ENCODE measurements at regions not wholly inside any gene's neighbourhood (a gene's known extent, or its start where the extent isn't known, plus 50 kb on each side); places are given as distances from the start of the nearest gene placed in this dataset.
A peak's percentile ranks its signal among the peaks of the same experiment; 100 is the strongest.
"Not testable (repeated sequence)": the region's sequence is repeated elsewhere in the genome, so short reads cannot be mapped to it uniquely, and the experiment has no call there.

DNA sequence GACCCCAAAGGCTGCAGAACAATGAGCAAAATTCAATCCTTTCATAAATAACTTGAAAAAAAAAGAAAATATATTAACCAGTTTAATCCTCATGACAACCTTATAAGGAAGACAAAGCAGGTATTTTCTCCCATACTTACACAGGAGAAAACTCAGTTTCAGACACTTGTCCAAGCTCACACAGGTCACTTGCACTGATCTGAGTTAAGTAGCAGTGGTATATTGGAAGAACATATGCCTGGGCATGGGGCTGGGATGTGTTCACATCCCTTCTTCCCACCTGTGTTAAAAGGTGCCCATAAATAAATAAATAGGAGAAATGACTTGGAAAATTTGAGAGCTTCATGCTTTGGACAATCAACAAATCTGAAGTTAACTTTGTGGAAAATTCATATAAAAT lies 63.5 kb upstream of the SELENOP start:
- no peaks in the 10 kb centered on the region for H3K9me3 ChIP-seq
- no peak for DNase-seq (ENCODE audit: low spot score in 2 of 2)
- peaks cover 0 to 32% (median 2%) of the 10 kb centered on the region in 4 donors for H3K4me1 ChIP-seq
- no peaks in the 10 kb centered on the region for H3K36me3 ChIP-seq
- peak overlapping the region in 1 of 4 donors; percentile 63 for H3K27ac ChIP-seq
- no peak overlapping the region for H3K4me3 ChIP-seq
- H3K27me3 ChIP-seq: no peaks in the 10 kb centered on the region
- TF ChIP-seq CTCF (IDR thresholded peaks at IDR 0.05) (no peak), POLR2A (IDR thresholded peaks at IDR 0.05) (no peak), EP300 (IDR thresholded peaks at IDR 0.05) (no peak)

DNA sequence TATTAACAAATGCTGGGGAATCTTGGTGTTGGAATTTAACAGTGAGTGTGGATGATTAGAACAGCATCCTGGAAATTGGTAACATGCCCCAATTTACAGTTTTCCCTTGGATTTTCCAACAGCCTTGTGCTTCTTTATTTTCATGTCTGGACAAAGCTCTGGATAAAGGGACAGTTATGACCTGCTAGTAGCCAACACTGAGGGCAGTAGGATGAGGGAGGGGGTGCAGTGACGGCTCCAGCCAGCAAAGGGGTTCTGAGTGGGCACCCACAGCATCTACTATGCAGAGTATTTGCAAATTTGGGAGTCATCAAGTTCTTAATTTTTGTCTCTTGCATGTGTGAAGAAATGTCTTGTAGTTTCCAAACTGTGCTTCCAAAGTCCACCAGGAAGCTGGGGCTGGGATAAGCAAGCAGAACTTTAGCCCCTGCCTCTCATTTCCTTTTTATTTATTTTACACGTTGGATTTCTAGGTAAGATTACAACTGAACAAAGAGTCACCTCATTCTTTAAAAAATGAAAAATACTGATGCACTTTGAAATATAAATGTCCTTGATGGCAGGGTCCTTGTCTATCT lies 63.0 kb upstream of the SELENOP start:
- no peak overlapping the region for H3K4me3 ChIP-seq
- H3K4me1 ChIP-seq: peaks cover 0 to 32% (median 2%) of the 10 kb centered on the region in 4 donors
- no peak for TF ChIP-seq POLR2A (IDR thresholded peaks at IDR 0.05)
- TF ChIP-seq EP300 (IDR thresholded peaks at IDR 0.05): no peak
- TF ChIP-seq CTCF (IDR thresholded peaks at IDR 0.05): no peak
- no peak overlapping the region for H3K27ac ChIP-seq
- no peak for DNase-seq (ENCODE audit: low spot score in 2 of 2)
- peaks cover 0 to under 1% (median 0%) of the 10 kb centered on the region in 4 donors for H3K9me3 ChIP-seq
- H3K36me3 ChIP-seq: no peaks in the 10 kb centered on the region
- 64 to 66% methylated on average over 2 of the region's 2 CpGs for WGBS, 2 donors
- no peaks in the 10 kb centered on the region for H3K27me3 ChIP-seq

DNA sequence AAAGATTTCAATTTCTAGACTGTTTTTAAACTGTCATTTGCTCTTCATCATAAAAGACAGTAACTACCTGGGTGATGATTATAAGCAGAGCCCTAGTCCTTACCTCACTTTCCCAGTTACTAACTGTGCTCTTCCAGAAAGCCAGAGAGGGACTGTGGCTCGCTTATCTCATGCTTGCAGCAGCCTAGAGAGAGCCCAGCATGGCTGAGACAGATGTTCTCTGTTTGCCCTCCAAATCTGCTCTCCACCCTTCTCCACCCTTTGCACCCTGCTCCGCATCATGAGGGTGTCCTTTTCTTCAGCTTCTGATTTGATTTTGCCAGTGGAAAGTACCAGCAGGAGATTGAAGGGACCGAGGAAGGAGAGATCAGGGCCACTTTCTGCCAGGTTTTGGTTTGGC lies 61.2 kb upstream of the SELENOP start:
- Histone ChIP-seq H3K4me1 (peaks cover 0 to 16% (median 2%) of the 10 kb centered on the region in 4 donors), H3K4me3 (no peak overlapping the region), H3K36me3 (no peaks in the 10 kb centered on the region), H3K9me3 (peaks cover 0 to 13% (median 0%) of the 10 kb centered on the region in 4 donors), H3K27me3 (no peaks in the 10 kb centered on the region), H3K27ac (no peak overlapping the region)
- WGBS, 2 donors: 86 to 89% methylated on average over 3 of the region's 3 CpGs
- no peak for DNase-seq (ENCODE audit: low spot score in 2 of 2)
- TF ChIP-seq POLR2A (IDR thresholded peaks at IDR 0.05) (no peak), CTCF (IDR thresholded peaks at IDR 0.05) (no peak), EP300 (IDR thresholded peaks at IDR 0.05) (no peak)

- Histone ChIP-seq H3K4me3 (no peak overlapping the region), H3K36me3 (no peaks in the 10 kb centered on the region), H3K27me3 (no peaks in the 10 kb centered on the region), H3K27ac (no peak overlapping the region), H3K4me1 (peaks cover 0 to 6% (median 0%) of the 10 kb centered on the region in 4 donors), H3K9me3 (peaks cover 0 to 13% (median 0%) of the 10 kb centered on the region in 4 donors)
- no peak for DNase-seq (ENCODE audit: low spot score in 2 of 2)
- no peak for TF ChIP-seq CTCF (IDR thresholded peaks at IDR 0.05)
- no peak for TF ChIP-seq EP300 (IDR thresholded peaks at IDR 0.05)
- TF ChIP-seq POLR2A (IDR thresholded peaks at IDR 0.05): no peak
- 79 to 85% methylated on average over 4 of the region's 4 CpGs for WGBS, 2 donors
These were observed 59.3 kb upstream of the SELENOP start for GRCh38 chr5:42870882-42871418.

GRCh38 chr5:42868417-42868816 lies 56.7 kb upstream of the SELENOP start:
- not testable (repeated sequence) for DNase-seq (ENCODE audit: low spot score in 2 of 2); H3K4me1 ChIP-seq; H3K27me3 ChIP-seq; H3K4me3 ChIP-seq; H3K27ac ChIP-seq; H3K36me3 ChIP-seq
- H3K9me3 ChIP-seq: peaks cover 0 to 13% (median 0%) of the 10 kb centered on the region in 4 donors
- WGBS, 2 donors: 91 to 93% methylated on average over 5 of the region's 5 CpGs

DNA sequence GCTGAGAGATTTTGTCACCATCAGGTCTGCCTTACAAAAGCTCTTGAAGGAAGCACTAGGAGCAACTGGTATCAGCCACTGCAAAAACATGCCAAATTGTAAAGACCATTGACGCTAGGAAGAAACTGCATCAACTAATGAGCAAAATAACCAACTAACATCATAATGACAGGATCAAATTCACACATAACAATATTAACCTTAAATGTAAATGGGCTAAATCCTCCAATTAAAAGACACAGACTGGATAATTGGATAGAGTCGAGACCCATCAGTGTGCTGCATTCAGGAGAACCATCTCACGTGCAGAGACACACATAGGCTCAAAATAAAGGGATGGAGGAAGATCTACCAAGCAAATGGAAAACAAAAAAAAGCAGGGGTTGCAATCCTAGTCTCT lies 53.1 kb upstream of the SELENOP start:
- not testable (repeated sequence) for H3K36me3 ChIP-seq; H3K4me1 ChIP-seq; H3K27ac ChIP-seq; H3K27me3 ChIP-seq; DNase-seq (ENCODE audit: low spot score in 2 of 2); H3K4me3 ChIP-seq
- 92% methylated on average over 3 of the region's 3 CpGs for WGBS, 2 donors
- peaks cover 0 to 12% (median 0%) of the 10 kb centered on the region in 4 donors for H3K9me3 ChIP-seq
